ENCODE measurements at regions not wholly inside any gene's neighbourhood (a gene's known extent, or its start where the extent isn't known, plus 50 kb on each side); places are given as distances from the start of the nearest gene placed in this dataset.

GRCh38 chr1:226808501-226808900 lies 61.9 kb upstream of the PSEN2 start:
- no peaks in the 10 kb centered on the region for H3K27me3 ChIP-seq (ENCODE audit: low read depth)
- H3K9me3 ChIP-seq, result no peaks in the 10 kb centered on the region
- DNase-seq, result no peak
- H3K4me1 ChIP-seq, result no peaks in the 10 kb centered on the region
- TF ChIP-seq, protein P1, sequence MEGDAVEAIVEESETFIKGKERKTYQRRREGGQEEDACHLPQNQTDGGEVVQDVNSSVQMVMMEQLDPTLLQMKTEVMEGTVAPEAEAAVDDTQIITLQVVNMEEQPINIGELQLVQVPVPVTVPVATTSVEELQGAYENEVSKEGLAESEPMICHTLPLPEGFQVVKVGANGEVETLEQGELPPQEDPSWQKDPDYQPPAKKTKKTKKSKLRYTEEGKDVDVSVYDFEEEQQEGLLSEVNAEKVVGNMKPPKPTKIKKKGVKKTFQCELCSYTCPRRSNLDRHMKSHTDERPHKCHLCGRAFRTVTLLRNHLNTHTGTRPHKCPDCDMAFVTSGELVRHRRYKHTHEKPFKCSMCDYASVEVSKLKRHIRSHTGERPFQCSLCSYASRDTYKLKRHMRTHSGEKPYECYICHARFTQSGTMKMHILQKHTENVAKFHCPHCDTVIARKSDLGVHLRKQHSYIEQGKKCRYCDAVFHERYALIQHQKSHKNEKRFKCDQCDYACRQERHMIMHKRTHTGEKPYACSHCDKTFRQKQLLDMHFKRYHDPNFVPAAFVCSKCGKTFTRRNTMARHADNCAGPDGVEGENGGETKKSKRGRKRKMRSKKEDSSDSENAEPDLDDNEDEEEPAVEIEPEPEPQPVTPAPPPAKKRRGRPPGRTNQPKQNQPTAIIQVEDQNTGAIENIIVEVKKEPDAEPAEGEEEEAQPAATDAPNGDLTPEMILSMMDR (IDR thresholded peaks at IDR 0.05), result no peak
- no peak overlapping the region for H3K4me3 ChIP-seq
- ATAC-seq, result no peak
- no peaks in the 10 kb centered on the region for H3K36me3 ChIP-seq
- no peak overlapping the region for H3K27ac ChIP-seq
- intact Hi-C loops (cut with DNase I), result no loop called here

DNA sequence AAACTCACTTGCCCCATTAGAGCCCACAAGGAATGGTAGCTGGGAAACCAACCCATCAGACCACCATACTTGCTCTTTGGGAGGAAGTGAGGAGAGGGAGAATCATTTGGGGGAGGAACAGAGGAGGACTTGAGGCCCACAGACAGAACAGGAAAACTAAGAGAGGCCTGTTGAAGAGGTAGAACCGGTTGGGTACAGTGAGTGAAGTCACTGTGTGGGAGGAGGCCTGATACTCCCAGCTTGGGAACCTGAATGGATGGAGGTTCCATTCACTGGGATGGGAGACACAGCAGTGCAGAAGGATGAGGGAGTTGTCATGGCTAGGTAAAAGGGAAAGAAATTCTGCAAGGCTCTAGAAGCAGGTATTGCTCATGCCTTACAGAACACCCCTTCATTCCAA lies 63.4 kb upstream of the PSEN2 start:
- Histone ChIP-seq H3K4me1 (no peaks in the 10 kb centered on the region), H3K27ac (no peak overlapping the region), H3K36me3 (no peaks in the 10 kb centered on the region), H3K9me3 (no peaks in the 10 kb centered on the region), H3K4me3 (no peak overlapping the region), H3K27me3 (ENCODE audit: low read depth) (no peaks in the 10 kb centered on the region)
- no peak for DNase-seq
- intact Hi-C loops (cut with DNase I), result no loop called here
- TF ChIP-seq, protein P1 (IDR thresholded peaks at IDR 0.05), result no peak
- ATAC-seq, result no peak

DNA sequence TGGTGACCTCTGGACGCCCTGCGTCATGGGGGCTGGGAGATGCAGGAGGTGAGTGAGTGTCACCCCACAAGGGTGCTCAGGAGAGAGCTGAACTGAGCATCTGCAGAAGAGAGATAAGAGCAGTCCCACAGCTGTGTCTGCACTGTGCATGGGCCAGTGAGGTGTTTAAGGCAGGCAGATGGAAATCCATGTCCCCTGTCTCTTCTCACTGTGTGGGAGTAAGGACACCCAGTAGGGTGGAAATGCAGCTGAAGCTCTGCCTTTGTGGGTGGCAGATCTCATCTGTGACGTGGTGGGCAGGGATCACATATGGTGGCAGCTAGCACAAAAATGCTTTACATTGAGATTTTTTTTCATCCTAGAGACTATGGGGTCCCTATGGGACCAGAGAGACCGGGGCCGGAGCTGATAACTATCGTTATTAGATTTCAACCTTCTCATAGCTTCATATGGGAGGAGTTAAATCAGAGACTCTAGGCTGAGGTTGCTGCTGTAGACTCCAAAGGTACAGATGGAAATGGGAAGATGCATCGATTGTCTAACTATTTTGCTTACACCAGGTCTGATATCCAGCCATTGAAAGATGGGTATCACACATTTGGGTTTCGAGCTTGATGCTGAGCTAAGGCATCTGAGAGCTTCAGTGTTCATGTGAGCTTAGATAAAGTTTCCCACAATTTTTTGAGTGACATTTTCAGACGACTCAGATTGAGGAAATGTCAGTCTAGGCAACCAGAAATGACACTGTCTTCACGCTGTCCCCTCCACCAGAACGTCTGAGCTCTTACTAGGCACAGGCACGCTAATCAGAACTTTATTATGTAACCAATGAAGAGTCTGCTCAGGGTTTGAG lies 65.3 kb upstream of the PSEN2 start:
- no peak for DNase-seq
- Histone ChIP-seq H3K4me1 (peaks cover under 1% of the 10 kb centered on the region), H3K27ac (no peak overlapping the region), H3K4me3 (no peak overlapping the region), H3K36me3 (no peaks in the 10 kb centered on the region), H3K9me3 (no peaks in the 10 kb centered on the region), H3K27me3 (ENCODE audit: low read depth) (no peaks in the 10 kb centered on the region)
- intact Hi-C loops (cut with DNase I), result no loop called here
- TF ChIP-seq, protein P1 (IDR thresholded peaks at IDR 0.05), result no peak
- ATAC-seq, result no peak

GRCh38 chr1:226800763-226801380 lies 61.8 kb upstream of the ITPKB start:
- H3K27me3 ChIP-seq (ENCODE audit: low read depth), result no peaks in the 10 kb centered on the region
- no peaks in the 10 kb centered on the region for H3K36me3 ChIP-seq
- TF ChIP-seq, protein P1 (IDR thresholded peaks at IDR 0.05), result no peak
- DNase-seq, result no peak
- peaks cover 19% of the 10 kb centered on the region for H3K4me1 ChIP-seq
- H3K9me3 ChIP-seq, result no peaks in the 10 kb centered on the region
- H3K4me3 ChIP-seq, result no peak overlapping the region
- no peak overlapping the region for H3K27ac ChIP-seq
- ATAC-seq, result no peak
- intact Hi-C loops (cut with DNase I), result no loop called here

DNA sequence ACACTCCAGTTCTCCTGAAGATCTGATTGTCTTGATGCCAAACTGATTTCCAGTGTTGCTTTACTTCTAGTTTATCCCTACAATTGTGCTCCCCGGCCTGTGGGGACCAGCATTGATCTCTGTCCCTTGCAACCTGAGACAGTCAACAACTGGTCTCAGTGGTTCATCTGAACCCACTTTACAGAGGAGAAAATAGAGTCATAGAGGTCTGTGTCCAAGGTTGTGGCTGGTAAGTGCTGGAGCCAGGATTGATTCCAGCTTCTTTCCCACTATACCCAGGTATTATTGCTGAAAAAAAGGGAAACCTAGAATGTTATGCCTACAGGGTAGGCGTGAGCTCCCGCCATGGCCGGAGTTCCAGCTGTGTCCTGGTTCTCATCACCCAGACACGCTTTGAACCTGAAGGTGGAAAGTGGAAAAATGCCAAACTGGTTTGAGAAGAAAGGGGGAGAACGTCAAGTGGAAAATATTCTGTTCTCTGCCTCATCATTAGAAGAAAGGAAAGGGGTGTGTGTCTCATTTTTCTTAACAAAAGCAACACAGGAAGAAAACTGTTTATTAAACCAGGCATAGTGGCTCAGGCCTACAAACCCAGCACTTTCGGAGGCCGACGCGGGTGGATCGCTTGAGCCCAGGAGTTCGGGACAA lies 60.7 kb upstream of the ITPKB start:
- peak in 1 of 2 donors; percentile 12 for ATAC-seq
- Histone ChIP-seq H3K4me1 (peaks cover 19% of the 10 kb centered on the region), H3K4me3 (no peak overlapping the region), H3K27me3 (ENCODE audit: low read depth) (no peaks in the 10 kb centered on the region), H3K27ac (peak overlapping the region; percentile 68), H3K9me3 (no peaks in the 10 kb centered on the region), H3K36me3 (no peaks in the 10 kb centered on the region)
- DNase-seq, result no peak
- intact Hi-C loops (cut with DNase I), result no loop called here
- TF ChIP-seq, protein P1 (IDR thresholded peaks at IDR 0.05), result no peak
